ENCODE measurements at regions not wholly inside any gene's neighbourhood (a gene's known extent, or its start where the extent isn't known, plus 50 kb on each side); places are given as distances from the start of the nearest gene placed in this dataset.

DNA sequence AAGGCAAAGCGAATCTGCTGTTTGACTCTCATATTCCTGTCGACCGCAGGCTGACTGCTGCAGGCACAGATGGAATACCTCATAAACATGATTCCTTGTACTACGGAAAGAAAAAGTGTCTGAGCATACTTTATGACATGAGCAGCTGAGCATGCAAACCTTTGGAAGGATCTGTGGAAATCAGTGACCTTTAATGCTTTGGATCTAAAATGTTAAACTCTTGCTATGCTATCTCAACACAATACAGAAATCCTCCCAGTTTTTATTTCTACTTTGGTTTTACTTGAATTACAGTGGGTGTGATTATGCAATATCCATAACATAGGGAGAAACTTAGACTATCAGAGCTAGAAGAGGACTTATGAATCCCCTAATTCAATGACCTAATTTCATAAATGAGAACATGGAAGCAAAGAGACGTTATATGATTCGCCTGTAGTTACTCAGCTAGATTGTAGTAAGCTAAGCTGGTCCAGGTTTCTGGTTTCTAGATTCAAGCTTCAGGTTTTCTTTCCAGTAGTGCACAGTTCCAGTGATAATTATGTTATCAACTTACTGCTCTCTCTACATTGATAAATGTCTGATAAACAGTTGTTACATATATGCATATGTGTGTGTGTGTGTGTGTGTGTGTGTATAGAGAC is 127.6 kb upstream of the GBE1 start:
- Histone ChIP-seq H3K27me3 (no peaks in the 10 kb centered on the region), H3K4me3 (peak overlapping the region in 3 of 4 donors; percentile 9 to 50 (median 24)), H3K9me3 (no peaks in the 10 kb centered on the region), H3K36me3 (no peaks in the 10 kb centered on the region), H3K4me1 (peaks cover 10 to 13% of the 10 kb centered on the region in 2 donors), H3K27ac (peak overlapping the region; percentile 6 to 74 (median 44))
- intact Hi-C loops (cut with DNase I; ENCODE audit: low total_unique reads): no loop called here
- DNase-seq (no peak), ATAC-seq (peak in 1 of 2 donors; percentile 74)
- no peak for TF ChIP-seq POLR2A (IDR thresholded peaks at IDR 0.05)
- TF ChIP-seq, protein P1, sequence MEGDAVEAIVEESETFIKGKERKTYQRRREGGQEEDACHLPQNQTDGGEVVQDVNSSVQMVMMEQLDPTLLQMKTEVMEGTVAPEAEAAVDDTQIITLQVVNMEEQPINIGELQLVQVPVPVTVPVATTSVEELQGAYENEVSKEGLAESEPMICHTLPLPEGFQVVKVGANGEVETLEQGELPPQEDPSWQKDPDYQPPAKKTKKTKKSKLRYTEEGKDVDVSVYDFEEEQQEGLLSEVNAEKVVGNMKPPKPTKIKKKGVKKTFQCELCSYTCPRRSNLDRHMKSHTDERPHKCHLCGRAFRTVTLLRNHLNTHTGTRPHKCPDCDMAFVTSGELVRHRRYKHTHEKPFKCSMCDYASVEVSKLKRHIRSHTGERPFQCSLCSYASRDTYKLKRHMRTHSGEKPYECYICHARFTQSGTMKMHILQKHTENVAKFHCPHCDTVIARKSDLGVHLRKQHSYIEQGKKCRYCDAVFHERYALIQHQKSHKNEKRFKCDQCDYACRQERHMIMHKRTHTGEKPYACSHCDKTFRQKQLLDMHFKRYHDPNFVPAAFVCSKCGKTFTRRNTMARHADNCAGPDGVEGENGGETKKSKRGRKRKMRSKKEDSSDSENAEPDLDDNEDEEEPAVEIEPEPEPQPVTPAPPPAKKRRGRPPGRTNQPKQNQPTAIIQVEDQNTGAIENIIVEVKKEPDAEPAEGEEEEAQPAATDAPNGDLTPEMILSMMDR (IDR thresholded peaks at IDR 0.05 in 4 of 5, conservative IDR thresholded peaks at IDR 0.05 in 1 of 5): no peak
- in situ Hi-C loops (cut with MboI; ENCODE audit: low sequenced_read_pairs in 4 of 4): no loop called here

DNA sequence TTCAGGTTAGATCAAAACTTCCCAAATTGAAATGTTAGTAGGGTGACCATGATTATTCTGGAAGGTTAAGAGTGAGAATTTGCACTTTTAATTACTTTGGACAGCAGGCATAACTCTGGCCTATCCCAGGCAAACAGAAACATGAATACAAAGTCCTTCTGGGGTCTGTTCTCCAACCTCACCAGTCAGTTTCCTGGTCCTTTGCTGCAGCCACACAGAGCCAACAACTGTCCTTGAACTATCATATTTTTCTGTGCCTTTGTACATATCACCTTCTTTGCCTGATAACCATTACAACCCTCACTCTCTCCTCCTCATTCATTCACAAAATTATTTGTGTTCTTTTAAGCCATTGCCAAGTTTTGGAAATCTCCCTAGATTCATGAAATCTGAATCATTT is 126.0 kb upstream of the GBE1 start:
- TF ChIP-seq POLR2A (IDR thresholded peaks at IDR 0.05): no peak
- TF ChIP-seq, protein P1 (IDR thresholded peaks at IDR 0.05 in 4 of 5, conservative IDR thresholded peaks at IDR 0.05 in 1 of 5): no peak
- in situ Hi-C loops (cut with MboI; ENCODE audit: low sequenced_read_pairs in 4 of 4) (no loop called here), intact Hi-C loops (cut with DNase I; ENCODE audit: low total_unique reads) (no loop called here)
- no peaks in the 10 kb centered on the region for H3K27me3 ChIP-seq
- H3K4me1 ChIP-seq: peaks cover 10 to 13% of the 10 kb centered on the region in 2 donors
- no peaks in the 10 kb centered on the region for H3K36me3 ChIP-seq
- H3K27ac ChIP-seq: no peak overlapping the region
- H3K9me3 ChIP-seq: no peaks in the 10 kb centered on the region
- ATAC-seq (no peak), DNase-seq (no peak)
- H3K4me3 ChIP-seq: no peak overlapping the region

DNA sequence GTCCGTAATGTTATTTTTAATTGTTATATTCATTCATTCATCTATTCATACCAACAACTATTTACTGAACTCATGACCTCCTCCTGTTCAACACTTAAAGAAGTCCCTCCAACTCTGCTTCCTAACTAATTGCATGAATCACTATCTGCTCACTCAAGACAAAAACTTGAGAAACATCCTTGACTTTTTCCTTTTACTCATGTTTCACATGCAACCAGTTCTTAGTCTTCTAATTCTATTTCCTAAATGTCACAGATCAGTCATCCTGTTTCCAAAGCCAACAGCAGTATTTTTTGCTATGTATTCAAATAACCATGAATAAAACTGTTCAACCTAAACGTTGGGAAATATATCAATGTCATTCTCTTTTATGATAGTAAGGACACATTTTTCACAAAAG is 124.6 kb upstream of the GBE1 start:
- in situ Hi-C loops (cut with MboI; ENCODE audit: low sequenced_read_pairs in 4 of 4): no loop called here
- Histone ChIP-seq H3K27me3 (no peaks in the 10 kb centered on the region), H3K27ac (no peak overlapping the region), H3K4me3 (no peak overlapping the region), H3K9me3 (no peaks in the 10 kb centered on the region), H3K36me3 (no peaks in the 10 kb centered on the region), H3K4me1 (peaks cover 10 to 13% of the 10 kb centered on the region in 2 donors)
- DNase-seq (no peak), ATAC-seq (no peak)
- no peak for TF ChIP-seq POLR2A (IDR thresholded peaks at IDR 0.05)
- TF ChIP-seq, protein P1 (IDR thresholded peaks at IDR 0.05 in 4 of 5, conservative IDR thresholded peaks at IDR 0.05 in 1 of 5): no peak
- intact Hi-C loops (cut with DNase I; ENCODE audit: low total_unique reads): no loop called here

DNA sequence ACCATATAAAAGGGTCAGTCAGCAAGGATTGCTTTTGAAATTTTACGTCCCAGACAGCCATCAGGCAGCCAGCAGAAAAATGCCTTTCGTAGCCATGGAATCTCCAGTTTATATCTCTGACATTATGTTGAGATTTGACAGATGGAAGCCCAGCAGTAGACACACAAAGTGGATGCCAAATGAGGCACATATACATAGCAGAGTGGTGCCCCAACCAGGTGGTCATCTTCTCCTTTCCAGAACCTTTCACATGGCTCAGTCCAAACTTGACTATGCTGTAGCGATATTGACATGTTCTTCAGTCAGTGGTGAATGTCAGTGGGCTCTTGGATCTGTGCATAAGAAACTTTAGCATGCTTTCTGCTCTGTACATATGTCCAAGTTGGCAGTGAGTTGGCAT is 123.3 kb upstream of the GBE1 start:
- TF ChIP-seq, protein P1 (IDR thresholded peaks at IDR 0.05 in 4 of 5, conservative IDR thresholded peaks at IDR 0.05 in 1 of 5): no peak
- no peak for TF ChIP-seq POLR2A (IDR thresholded peaks at IDR 0.05)
- intact Hi-C loops (cut with DNase I; ENCODE audit: low total_unique reads) (no loop called here), in situ Hi-C loops (cut with MboI; ENCODE audit: low sequenced_read_pairs in 4 of 4) (no loop called here)
- DNase-seq (no peak), ATAC-seq (no peak)
- H3K4me3 ChIP-seq: no peak overlapping the region
- H3K4me1 ChIP-seq: peaks cover 8 to 10% of the 10 kb centered on the region in 2 donors
- no peaks in the 10 kb centered on the region for H3K36me3 ChIP-seq
- no peaks in the 10 kb centered on the region for H3K9me3 ChIP-seq
- H3K27ac ChIP-seq: no peak overlapping the region
- H3K27me3 ChIP-seq: no peaks in the 10 kb centered on the region

DNA sequence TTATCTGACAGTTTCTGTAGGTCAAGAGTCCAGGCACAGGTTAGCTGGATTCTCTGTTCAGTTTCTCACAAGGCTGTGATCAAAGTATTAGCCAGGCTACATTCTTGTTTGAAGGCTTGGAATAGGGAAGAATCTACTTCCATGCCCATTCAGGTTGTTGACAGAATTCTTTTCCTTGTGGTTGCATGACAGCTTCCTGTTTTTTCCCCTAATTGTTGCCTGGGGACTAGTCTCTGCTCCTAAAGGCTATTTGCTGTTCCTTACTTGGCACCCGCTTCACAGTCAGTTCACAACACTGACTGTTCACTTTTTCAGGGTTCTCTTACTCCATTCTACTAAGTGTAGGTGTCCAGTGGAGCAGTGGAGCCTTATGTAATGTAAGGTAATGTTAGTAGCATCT is 115.4 kb upstream of the GBE1 start:
- ATAC-seq: peak; percentile 30 to 56
- intact Hi-C loops (cut with DNase I; ENCODE audit: low total_unique reads): no loop called here

More for the DNA sequence above, 115.4 kb upstream of the GBE1 start:
- peaks cover 4 to 5% of the 10 kb centered on the region in 2 donors for H3K4me1 ChIP-seq
- H3K27me3 ChIP-seq: no peaks in the 10 kb centered on the region
- DNase-seq: no peak
- H3K36me3 ChIP-seq: no peaks in the 10 kb centered on the region
- in situ Hi-C loops (cut with MboI; ENCODE audit: low sequenced_read_pairs in 4 of 4): no loop called here
- no peak overlapping the region for H3K27ac ChIP-seq
- TF ChIP-seq, protein P1 (IDR thresholded peaks at IDR 0.05 in 4 of 5, conservative IDR thresholded peaks at IDR 0.05 in 1 of 5): no peak
- no peak for TF ChIP-seq POLR2A (IDR thresholded peaks at IDR 0.05)
- H3K9me3 ChIP-seq: no peaks in the 10 kb centered on the region
- no peak overlapping the region for H3K4me3 ChIP-seq
